Stomach (tissue), 8 donors: ENCODE measurements at regions not wholly inside any gene's neighbourhood (a gene's known extent, or its start where the extent isn't known, plus 50 kb on each side); places are given as distances from the start of the nearest gene placed in this dataset.

Experiments
- DNase-seq, 2 donors: peaks; one replicate each; pipeline versions ENCODE4 v3.0.0 to v3.0.0-alpha.2; 2013 to 2019
- H3K27ac ChIP-seq, 5 donors: fragments of 200-600 bp in 4 of 5; sonication (generic) in 4 of 5; one replicate each; pipeline ENCODE4 v1.5.1; 2013 to 2019; ENCODE audit warnings: mild to moderate bottlenecking in 1 of 5, moderate library complexity in 1 of 5
- H3K27me3 ChIP-seq, 3 donors: fragments of 200-600 bp; sonication (generic); one replicate each; pipeline ENCODE4 v1.5.1; 2017 to 2019; ENCODE audit warnings: mixed run types in 1 of 3
- H3K36me3 ChIP-seq, 4 donors: fragments of 200-600 bp; sonication (generic); 1 replicate in 3 of 4; 2 replicates in 1 of 4; pipeline ENCODE4 v1.5.1; 2016 to 2019
- H3K4me1 ChIP-seq, 4 donors: fragments of 200-600 bp; sonication (generic); one replicate each; pipeline ENCODE4 v1.5.1; 2016 to 2019
- H3K4me3 ChIP-seq, 4 donors: fragments of 200-600 bp; sonication (generic) in 3 of 4; one replicate each; pipeline ENCODE4 v1.5.1; 2016 to 2019; ENCODE audit warnings: mild to moderate bottlenecking in 1 of 4
- H3K9me3 ChIP-seq, 4 donors: fragments of 200-600 bp; sonication (generic); one replicate each; pipeline ENCODE4 v1.5.1; 2016 to 2019
- CTCF ChIP-seq, 7 experiments: fragments of 450-650 bp in 4 of 7; fragments of 200-600 bp in 3 of 7; sonication (generic) in 3 of 7; IDR thresholded peaks; one replicate each; pipeline ENCODE4 v1.5.1; 2016 to 2019; ENCODE audit warnings: antibody characterized with exemption in 7 of 7, control low read depth in 2 of 7, mild to moderate bottlenecking in 1 of 7
- EP300 ChIP-seq: sonication (generic); formaldehyde crosslinking; IDR thresholded peaks from one replicate; pipeline ENCODE4 v1.6.1; 2017; ENCODE audit warnings: antibody characterized with exemption
- POLR2A ChIP-seq, 4 donors: fragments of 450-650 bp; IDR thresholded peaks; one replicate each; pipeline ENCODE4 v1.6.1; 2016; ENCODE audit warnings: antibody characterized with exemption in 4 of 4, control low read depth in 2 of 4, mild to moderate bottlenecking in 1 of 4, moderate library complexity in 1 of 4
- POLR2AphosphoS5 ChIP-seq, 3 donors: sonication (generic); formaldehyde crosslinking; IDR thresholded peaks; one replicate each; pipeline ENCODE4 v1.6.1; 2016; ENCODE audit warnings: antibody characterized with exemption in 3 of 3
- WGBS, 5 donors: extraction: QIAGEN DNeasy Blood & Tissue Kit in 3 of 5; methylation state at CpG; one replicate each; pipeline versions ENCODE4 v1.1.5 to v1.1.7; 2013 to 2018; 5-methylcytosine and 5-hydroxymethylcytosine counted together
- intact Hi-C: fragments of 100-400 bp; cut with DNase I; formaldehyde crosslinking; loops from one replicate; pipeline ENCODE4 v1.15.1; 2023; ENCODE audit warnings: low total_unique reads
- donor health status: healthy with polysubstance abuse.
- donor health status: Bipolar disorder and iron deficiency.
- donor health status: healthy.

GRCh38 chr13:61654481-61654880 lies 238.8 kb upstream of the PCDH20 start:
- no peak for DNase-seq
- H3K4me1 ChIP-seq: no peaks in the 10 kb centered on the region
- 78 to 92% (median 82%) methylated on average over 2 of the region's 2 CpGs for WGBS, 5 donors
- no peaks in the 10 kb centered on the region for H3K36me3 ChIP-seq
- no peaks in the 10 kb centered on the region for H3K27me3 ChIP-seq
- intact Hi-C loops: no loop called here
- H3K9me3 ChIP-seq: no peaks in the 10 kb centered on the region
- H3K4me3 ChIP-seq: no peak overlapping the region
- no peak overlapping the region for H3K27ac ChIP-seq
- no peak for TF ChIP-seq CTCF (IDR thresholded peaks at IDR 0.05)
- TF ChIP-seq POLR2AphosphoS5 (IDR thresholded peaks at IDR 0.05): no peak
- TF ChIP-seq POLR2A (IDR thresholded peaks at IDR 0.05): no peak
- no peak for TF ChIP-seq EP300

- intact Hi-C loops: no loop called here
- no peak overlapping the region for H3K27ac ChIP-seq
- TF ChIP-seq CTCF (IDR thresholded peaks at IDR 0.05) (no peak), POLR2AphosphoS5 (IDR thresholded peaks at IDR 0.05) (no peak), EP300 (no peak), POLR2A (IDR thresholded peaks at IDR 0.05) (no peak)
- H3K9me3 ChIP-seq: no peaks in the 10 kb centered on the region
- DNase-seq: no peak
- 40 to 52% (median 48%) methylated on average over 2 of the region's 2 CpGs for WGBS, 5 donors
- H3K4me1 ChIP-seq: no peaks in the 10 kb centered on the region
- H3K4me3 ChIP-seq: no peak overlapping the region
- no peaks in the 10 kb centered on the region for H3K27me3 ChIP-seq
- H3K36me3 ChIP-seq: no peaks in the 10 kb centered on the region
Measured at GRCh38 chr13:61648547-61648946, 232.9 kb upstream of the PCDH20 start.

GRCh38 chr13:61612192-61612591 lies 196.5 kb upstream of the PCDH20 start:
- intact Hi-C loops: no loop called here
- DNase-seq: no peak
- Histone ChIP-seq H3K27me3 (no peaks in the 10 kb centered on the region), H3K27ac (no peak overlapping the region), H3K4me3 (no peak overlapping the region), H3K36me3 (no peaks in the 10 kb centered on the region), H3K4me1 (no peaks in the 10 kb centered on the region), H3K9me3 (no peaks in the 10 kb centered on the region)
- TF ChIP-seq POLR2A (IDR thresholded peaks at IDR 0.05) (no peak), POLR2AphosphoS5 (IDR thresholded peaks at IDR 0.05) (no peak), CTCF (IDR thresholded peaks at IDR 0.05) (no peak), EP300 (no peak)

DNA sequence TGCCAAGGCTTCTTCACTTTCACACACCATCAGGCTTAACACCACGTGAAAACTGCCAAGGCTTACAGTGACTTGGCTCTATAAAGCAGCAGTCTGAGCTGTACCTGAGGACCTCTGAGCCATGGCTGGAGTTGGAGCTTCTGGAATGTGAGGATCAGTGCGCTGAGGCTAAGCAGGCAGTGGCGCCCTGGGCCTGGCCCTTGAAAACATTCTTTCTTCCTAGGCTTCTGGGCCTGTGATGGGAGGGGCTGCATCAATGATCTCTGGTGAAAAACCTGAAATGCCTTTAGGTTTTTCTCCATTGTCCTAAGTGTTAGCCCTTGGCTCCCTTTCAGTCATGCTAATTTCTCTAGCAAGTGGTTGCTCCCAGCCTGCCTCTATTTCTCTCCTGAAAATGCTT lies 192.5 kb upstream of the PCDH20 start:
- intact Hi-C loops: no loop called here
- no peaks in the 10 kb centered on the region for H3K27me3 ChIP-seq
- H3K4me1 ChIP-seq: no peaks in the 10 kb centered on the region
- no peak for TF ChIP-seq CTCF (IDR thresholded peaks at IDR 0.05)
- TF ChIP-seq POLR2A (IDR thresholded peaks at IDR 0.05): no peak
- TF ChIP-seq EP300: no peak
- no peak for TF ChIP-seq POLR2AphosphoS5 (IDR thresholded peaks at IDR 0.05)
- 58 to 94% (median 87%) methylated on average over 2 to 3 of the region's 3 CpGs for WGBS, 5 donors
- no peak overlapping the region for H3K4me3 ChIP-seq
- H3K9me3 ChIP-seq: no peaks in the 10 kb centered on the region
- DNase-seq: no peak
- H3K36me3 ChIP-seq: no peaks in the 10 kb centered on the region
- no peak overlapping the region for H3K27ac ChIP-seq
